Natural killer cell (primary cell): ENCODE measurements at regions not wholly inside any gene's neighbourhood (a gene's known extent, or its start where the extent isn't known, plus 50 kb on each side); places are given as distances from the start of the nearest gene placed in this dataset.

Experiments used
- ATAC-seq, 3 donors: fragments of 150-1000 bp in 2 of 3; fragments of 200-7000 bp in 1 of 3; cut with Tn5 transposase; 1 replicate in 1 of 3; 2 replicates in 2 of 3; pipeline ENCODE4 v1.10.0; 2021; ENCODE audit warnings: mild to moderate bottlenecking in 2 of 3, moderate library complexity in 2 of 3
- DNase-seq, 2 donors: peaks; one replicate each; pipeline versions ENCODE4 v3.0.0 to v3.0.0-alpha.2; 2013 to 2021; ENCODE audit warnings: mixed read lengths in 1 of 2
- H3K27ac ChIP-seq: one replicate; pipeline ENCODE4 v1.5.1; 2013; ENCODE audit warnings: mild to moderate bottlenecking, low read length
- H3K27me3 ChIP-seq: one replicate; pipeline ENCODE4 v1.6.1; 2013; ENCODE audit warnings: low read length; ENCODE audit not compliant: control insufficient read depth, insufficient read depth
- H3K36me3 ChIP-seq: one replicate; pipeline ENCODE4 v1.6.1; 2013; ENCODE audit warnings: low read length; ENCODE audit not compliant: control insufficient read depth, insufficient read depth
- H3K4me1 ChIP-seq: one replicate; pipeline ENCODE4 v1.6.1; 2013; ENCODE audit warnings: low read length; ENCODE audit not compliant: control insufficient read depth, insufficient read depth
- H3K4me3 ChIP-seq: one replicate; pipeline ENCODE4 v1.5.1; 2013; ENCODE audit warnings: low read length
- H3K9me3 ChIP-seq: one replicate; pipeline ENCODE4 v1.6.1; 2013; ENCODE audit warnings: low read length; ENCODE audit not compliant: control insufficient read depth, insufficient read depth
- H3K27ac Mint-ChIP-seq, 2 donors: one replicate each; pipeline ENCODE4 v1.8.0; 2022; ENCODE audit warnings: mild to moderate bottlenecking in 2 of 2, mixed read lengths in 2 of 2, moderate library complexity in 1 of 2
- H3K27me3 Mint-ChIP-seq, 2 donors: one replicate each; pipeline ENCODE4 v1.8.0; 2022; ENCODE audit warnings: low read depth in 2 of 2, mixed read lengths in 2 of 2
- H3K36me3 Mint-ChIP-seq: one replicate; pipeline ENCODE4 v1.8.0; 2022; ENCODE audit warnings: mixed read lengths
- H3K4me1 Mint-ChIP-seq, 2 donors: one replicate each; pipeline ENCODE4 v1.8.0; 2022; ENCODE audit warnings: mixed read lengths in 2 of 2
- H3K4me3 Mint-ChIP-seq: one replicate; pipeline ENCODE4 v1.8.0; 2022; ENCODE audit warnings: mild to moderate bottlenecking, moderate library complexity, mixed read lengths
- H3K9me3 Mint-ChIP-seq, 2 donors: one replicate each; pipeline ENCODE4 v1.8.0; 2022; ENCODE audit warnings: mixed read lengths in 2 of 2
- WGBS: methylation state at CpG from one replicate; pipeline ENCODE4 v1.1.7; 2013; ENCODE audit warnings: missing lambda C conversion rate; ENCODE audit not compliant: insufficient coverage; 5-methylcytosine and 5-hydroxymethylcytosine counted together
- intact Hi-C: fragments of 100-400 bp; cut with micrococcal nuclease; formaldehyde crosslinking; loops from one replicate; pipeline ENCODE4 v1.14.2; 2022
- TF ChIP-seq, protein P1 (sequence below): fragments of 200-600 bp; IDR thresholded peaks from one replicate; pipeline ENCODE4 v1.8.0; 2022; ENCODE audit warnings: antibody characterized with exemption

DNA sequence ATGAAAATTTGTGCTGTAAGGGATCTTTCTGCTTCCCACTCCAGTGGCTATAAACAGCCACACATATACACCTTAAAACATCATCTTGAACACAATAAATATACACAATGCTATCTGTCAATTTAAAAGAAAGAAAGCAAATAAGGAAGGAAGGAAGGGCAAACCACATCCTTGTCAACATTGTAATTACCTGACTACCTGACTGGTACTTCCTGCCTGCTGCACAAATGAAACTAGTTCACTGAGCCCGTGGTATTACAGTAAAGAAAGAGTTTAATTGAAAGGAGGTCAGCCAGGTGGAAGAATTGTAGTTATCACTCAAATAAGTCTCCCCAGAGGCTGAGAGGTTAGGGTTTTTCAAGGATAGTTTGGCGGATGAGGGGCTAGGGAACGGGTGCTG lies 344.4 kb upstream of the ASIC2 start:
- no peak overlapping the region for H3K27ac Mint-ChIP-seq
- Histone ChIP-seq H3K4me3 (no peak overlapping the region), H3K4me1 (no peaks in the 10 kb centered on the region), H3K36me3 (no peaks in the 10 kb centered on the region), H3K9me3 (peaks cover 11% of the 10 kb centered on the region), H3K27me3 (peaks cover 2% of the 10 kb centered on the region), H3K27ac (no peak overlapping the region)
- 35% methylated on average over 3 of the region's 3 CpGs for WGBS
- peaks cover 7 to 9% of the 10 kb centered on the region in 2 donors for H3K4me1 Mint-ChIP-seq
- TF ChIP-seq, protein P1, sequence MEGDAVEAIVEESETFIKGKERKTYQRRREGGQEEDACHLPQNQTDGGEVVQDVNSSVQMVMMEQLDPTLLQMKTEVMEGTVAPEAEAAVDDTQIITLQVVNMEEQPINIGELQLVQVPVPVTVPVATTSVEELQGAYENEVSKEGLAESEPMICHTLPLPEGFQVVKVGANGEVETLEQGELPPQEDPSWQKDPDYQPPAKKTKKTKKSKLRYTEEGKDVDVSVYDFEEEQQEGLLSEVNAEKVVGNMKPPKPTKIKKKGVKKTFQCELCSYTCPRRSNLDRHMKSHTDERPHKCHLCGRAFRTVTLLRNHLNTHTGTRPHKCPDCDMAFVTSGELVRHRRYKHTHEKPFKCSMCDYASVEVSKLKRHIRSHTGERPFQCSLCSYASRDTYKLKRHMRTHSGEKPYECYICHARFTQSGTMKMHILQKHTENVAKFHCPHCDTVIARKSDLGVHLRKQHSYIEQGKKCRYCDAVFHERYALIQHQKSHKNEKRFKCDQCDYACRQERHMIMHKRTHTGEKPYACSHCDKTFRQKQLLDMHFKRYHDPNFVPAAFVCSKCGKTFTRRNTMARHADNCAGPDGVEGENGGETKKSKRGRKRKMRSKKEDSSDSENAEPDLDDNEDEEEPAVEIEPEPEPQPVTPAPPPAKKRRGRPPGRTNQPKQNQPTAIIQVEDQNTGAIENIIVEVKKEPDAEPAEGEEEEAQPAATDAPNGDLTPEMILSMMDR = no peak
- ATAC-seq (no peak), DNase-seq (no peak)
- intact Hi-C loops = no loop called here
- H3K9me3 Mint-ChIP-seq = peaks cover 0 to 3% of the 10 kb centered on the region in 2 donors
- H3K4me3 Mint-ChIP-seq = no peak overlapping the region
- no peaks in the 10 kb centered on the region for H3K36me3 Mint-ChIP-seq
- H3K27me3 Mint-ChIP-seq = peaks cover 2 to 7% of the 10 kb centered on the region in 2 donors

DNA sequence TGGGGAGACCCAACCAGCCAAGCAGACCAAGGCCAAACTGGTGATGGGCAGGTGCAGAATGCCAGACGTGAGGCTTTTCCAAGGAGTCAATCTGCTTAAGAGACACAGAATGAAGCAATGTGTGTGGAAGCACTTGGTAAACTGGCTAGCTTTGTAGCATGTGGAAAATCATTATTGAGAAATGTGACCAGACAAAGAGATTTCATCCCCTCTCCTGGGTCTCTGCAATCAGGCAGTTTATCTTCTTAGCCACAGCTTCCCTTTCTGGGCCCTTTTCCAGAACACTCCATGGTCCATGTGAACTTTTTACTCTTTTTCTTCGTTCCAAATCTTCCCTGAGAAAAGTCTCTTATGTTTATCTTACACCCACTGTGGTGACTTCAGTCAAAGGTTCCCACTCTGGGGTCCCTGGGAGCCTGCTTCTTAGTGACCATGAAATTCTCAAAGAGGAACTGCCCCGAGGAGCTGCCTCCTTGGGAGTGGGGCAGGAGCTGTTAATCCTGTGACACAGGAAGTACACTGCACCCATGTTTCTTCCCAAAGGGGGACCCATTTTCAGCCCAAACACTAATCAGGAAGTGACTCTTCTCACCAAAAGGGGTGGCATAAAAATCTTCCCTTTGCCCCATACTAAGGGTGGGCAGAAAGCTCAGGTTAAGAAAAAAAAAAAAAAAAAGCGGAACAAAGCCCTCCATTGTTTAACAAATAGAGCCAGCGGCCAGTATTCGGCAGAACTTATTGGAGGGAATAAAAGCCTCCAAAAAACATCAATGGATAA lies 346.2 kb upstream of the ASIC2 start:
- H3K9me3 Mint-ChIP-seq = peaks cover 0 to 3% of the 10 kb centered on the region in 2 donors
- intact Hi-C loops = no loop called here
- no peaks in the 10 kb centered on the region for H3K36me3 ChIP-seq
- no peak overlapping the region for H3K27ac Mint-ChIP-seq
- H3K27me3 ChIP-seq = no peaks in the 10 kb centered on the region
- 41% methylated on average over 4 of the region's 6 CpGs for WGBS
- no peak overlapping the region for H3K27ac ChIP-seq
- no peaks in the 10 kb centered on the region for H3K4me1 ChIP-seq
- H3K27me3 Mint-ChIP-seq = peaks cover 4 to 7% of the 10 kb centered on the region in 2 donors
- peaks cover 11% of the 10 kb centered on the region for H3K9me3 ChIP-seq
- DNase-seq (no peak), ATAC-seq (no peak)
- H3K4me3 Mint-ChIP-seq = no peak overlapping the region
- H3K36me3 Mint-ChIP-seq = no peaks in the 10 kb centered on the region
- peaks cover 7 to 9% of the 10 kb centered on the region in 2 donors for H3K4me1 Mint-ChIP-seq
- H3K4me3 ChIP-seq = no peak overlapping the region
- TF ChIP-seq, protein P1 = no peak

DNA sequence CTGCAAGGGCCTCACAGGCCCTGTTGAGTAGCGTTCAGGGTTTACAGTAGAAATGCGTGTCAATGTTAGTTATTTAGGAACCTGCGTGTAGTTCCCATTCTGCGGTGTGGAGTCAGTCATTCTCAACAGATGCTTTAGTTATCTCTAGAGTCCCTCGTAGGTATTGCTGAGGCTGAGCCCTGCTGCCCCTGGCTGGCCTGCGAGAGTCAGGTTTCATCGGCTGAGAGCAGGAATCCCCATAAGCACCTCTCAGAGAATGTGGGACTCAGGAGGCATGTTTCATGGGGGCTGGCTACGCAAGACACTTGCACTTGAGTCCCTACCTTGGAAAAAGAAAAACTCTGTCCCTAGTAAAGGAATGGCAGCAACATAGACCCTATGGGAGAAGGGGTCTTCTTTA lies 347.5 kb upstream of the ASIC2 start:
- peaks cover 0 to 3% of the 10 kb centered on the region in 2 donors for H3K9me3 Mint-ChIP-seq
- TF ChIP-seq, protein P1 = no peak
- no peak overlapping the region for H3K27ac Mint-ChIP-seq
- no peaks in the 10 kb centered on the region for H3K4me1 ChIP-seq
- no peak overlapping the region for H3K27ac ChIP-seq
- no peaks in the 10 kb centered on the region for H3K27me3 ChIP-seq
- DNase-seq (no peak), ATAC-seq (no peak)
- H3K4me3 ChIP-seq = no peak overlapping the region
- intact Hi-C loops = no loop called here
- H3K36me3 ChIP-seq = no peaks in the 10 kb centered on the region
- H3K27me3 Mint-ChIP-seq = peaks cover 1 to 9% of the 10 kb centered on the region in 2 donors
- WGBS = 87% methylated on average over 8 of the region's 8 CpGs
- peaks cover 7 to 9% of the 10 kb centered on the region in 2 donors for H3K4me1 Mint-ChIP-seq
- no peak overlapping the region for H3K4me3 Mint-ChIP-seq
- peaks cover 11% of the 10 kb centered on the region for H3K9me3 ChIP-seq
- H3K36me3 Mint-ChIP-seq = no peaks in the 10 kb centered on the region

DNA sequence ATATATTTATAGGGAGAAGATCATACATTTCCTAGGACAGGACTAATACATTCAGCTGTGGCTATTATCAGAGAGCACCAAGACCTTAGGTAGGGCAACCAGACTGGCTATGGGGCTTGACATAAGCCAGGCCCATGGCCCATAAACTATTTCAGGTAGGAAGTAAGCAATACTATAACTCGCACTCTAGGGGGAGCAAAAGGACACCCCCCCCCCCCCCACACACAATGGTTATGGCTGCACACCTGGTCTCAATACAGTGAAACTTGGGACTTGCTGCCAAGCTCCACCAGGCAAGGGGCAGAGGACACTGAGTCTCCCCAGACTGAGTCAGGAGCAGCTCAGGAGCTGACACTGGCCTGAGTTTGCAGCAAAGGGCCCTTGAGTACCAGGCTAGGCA lies 348.9 kb upstream of the ASIC2 start:
- Histone ChIP-seq H3K4me3 (no peak overlapping the region), H3K36me3 (no peaks in the 10 kb centered on the region), H3K27me3 (no peaks in the 10 kb centered on the region), H3K27ac (no peak overlapping the region), H3K4me1 (no peaks in the 10 kb centered on the region), H3K9me3 (peaks cover 11% of the 10 kb centered on the region)
- H3K9me3 Mint-ChIP-seq = peaks cover 0 to 3% of the 10 kb centered on the region in 2 donors
- H3K4me3 Mint-ChIP-seq = no peak overlapping the region
- TF ChIP-seq, protein P1 = no peak
- ATAC-seq (no peak), DNase-seq (no peak)
- no peaks in the 10 kb centered on the region for H3K36me3 Mint-ChIP-seq
- H3K4me1 Mint-ChIP-seq = peaks cover 7 to 9% of the 10 kb centered on the region in 2 donors
- intact Hi-C loops = no loop called here
- WGBS = 17% methylated on average over 1 of the region's 1 CpG
- no peak overlapping the region for H3K27ac Mint-ChIP-seq
- peaks cover 7 to 17% of the 10 kb centered on the region in 2 donors for H3K27me3 Mint-ChIP-seq
